Panc1 (cell line): ENCODE measurements at regions not wholly inside any gene's neighbourhood (a gene's known extent, or its start where the extent isn't known, plus 50 kb on each side); places are given as distances from the start of the nearest gene placed in this dataset.

ENCODE experiments used
- ATAC-seq: fragments of 200-7000 bp; cut with Tn5 transposase; 2 replicates; pipeline ENCODE4 v1.9.1; 2020; ENCODE audit warnings: mild to moderate bottlenecking, moderate library complexity
- BruUV-seq: library from RNA; stranded (reverse); fragments of 400-500 nt; replicated peaks from 2 replicates; lab custom pipeline; 2021; lab: Mats Ljungman, UMichigan
- CTCF ChIA-PET: fragments of 300-600 bp; sonication (Branson Sonifier 250); formaldehyde crosslinking; loops from one replicate; lab custom pipeline; 2022; ENCODE audit warnings: antibody characterized with exemption; lab: Charles Lee
- POLR2A ChIA-PET: fragments of 300-600 bp; sonication (Branson Sonifier 250); formaldehyde crosslinking; loops from one replicate; lab custom pipeline; 2022; ENCODE audit warnings: antibody characterized with exemption; lab: Charles Lee
- DNase-seq: peaks from one replicate; pipeline ENCODE4 v3.0.0-alpha.2; 2010; ENCODE audit warnings: low read depth, low spot score
- H3K27ac ChIP-seq: 2 replicates; pipeline ENCODE4 v1.5.1; 2011; ENCODE audit warnings: mild to moderate bottlenecking, low read length, inconsistent platforms
- H3K27me3 ChIP-seq: fragments of 200-500 bp; sonication (Bioruptor generic); 2 replicates; pipeline ENCODE4 v1.6.0; 2014; ENCODE audit warnings: low read length, inconsistent platforms; ENCODE audit not compliant: control insufficient read depth, insufficient read depth
- H3K36me3 ChIP-seq: fragments of 200-500 bp; sonication (Bioruptor generic); 2 replicates; pipeline ENCODE4 v1.5.1; 2014; ENCODE audit warnings: inconsistent platforms, mild to moderate bottlenecking, low read length, moderate library complexity; ENCODE audit not compliant: control insufficient read depth, insufficient read depth
- H3K4me1 ChIP-seq: 2 replicates; pipeline ENCODE4 v1.5.1; 2011; ENCODE audit warnings: inconsistent platforms, mild to moderate bottlenecking, low read length, moderate library complexity; ENCODE audit not compliant: control insufficient read depth, insufficient read depth
- H3K4me3 ChIP-seq, 2 experiments: 2 replicates each; pipeline ENCODE4 v1.5.1; 2011 to 2012; ENCODE audit warnings: low read depth in 2 of 2, low read length in 2 of 2, mild to moderate bottlenecking in 2 of 2, inconsistent platforms in 1 of 2, moderate library complexity in 1 of 2
- H3K9me3 ChIP-seq: fragments of 200-500 bp; sonication (Bioruptor generic); 2 replicates; pipeline ENCODE4 v1.5.1; 2014; ENCODE audit warnings: low read depth, mild to moderate bottlenecking, inconsistent platforms, low read length, moderate library complexity; ENCODE audit not compliant: control insufficient read depth, insufficient read depth
- CTCF ChIP-seq: fragments of 450-650 bp; IDR thresholded peaks from 2 replicates; pipeline ENCODE4 v1.5.1; 2017; ENCODE audit warnings: mild to moderate bottlenecking
- POLR2AphosphoS5 ChIP-seq: IDR thresholded peaks from 2 replicates; pipeline ENCODE4 v1.6.1; 2012; ENCODE audit warnings: mild to moderate bottlenecking, low read depth, low read length, moderate library complexity
- REST ChIP-seq, 2 experiments: IDR thresholded peaks; 2 replicates each; pipeline ENCODE4 v1.6.1; 2011 to 2012; ENCODE audit warnings: low read depth in 2 of 2, control low read depth in 1 of 2, low read length in 1 of 2, mild to moderate bottlenecking in 1 of 2, moderate library complexity in 1 of 2; ENCODE audit not compliant: insufficient read depth in 1 of 2
- SIN3A ChIP-seq: IDR thresholded peaks from 2 replicates; pipeline ENCODE4 v1.6.1; 2012; ENCODE audit warnings: low read depth, mild to moderate bottlenecking, low read length, moderate library complexity, borderline replicate concordance; ENCODE audit not compliant: insufficient read depth
- TCF7L2 ChIP-seq: IDR thresholded peaks from 2 replicates; pipeline ENCODE4 v1.6.1; 2011; ENCODE audit warnings: mild to moderate bottlenecking, low read depth, low read length, inconsistent platforms
- in situ Hi-C: cut with HindIII; loops from 2 replicates; pipeline ENCODE4 v1.10.0; 2016; ENCODE audit warnings: low sequenced_read_pairs, low pct_unique_long_range_greater_than_20kb
- intact Hi-C: fragments of 100-400 bp; cut with micrococcal nuclease; formaldehyde crosslinking; loops from one replicate; pipeline ENCODE4 v1.10.0; 2022; ENCODE audit not compliant: unreplicated experiment

- Histone ChIP-seq H3K4me3 (no peak overlapping the region), H3K27me3 (no peaks in the 10 kb centered on the region), H3K36me3 (no peaks in the 10 kb centered on the region), H3K4me1 (no peaks in the 10 kb centered on the region), H3K27ac (no peak overlapping the region), H3K9me3 (no peaks in the 10 kb centered on the region)
- in situ Hi-C loops = no loop called here
- TF ChIP-seq REST (IDR thresholded peaks at IDR 0.05; ENCODE audit: insufficient read depth in 1 of 2, low read depth in 2 of 2, low read length in 1 of 2) (no peak), POLR2AphosphoS5 (no peak), CTCF (no peak), TCF7L2 (no peak), SIN3A (no peak)
- POLR2A ChIA-PET = no interaction called here
- intact Hi-C loops = no loop called here
- ATAC-seq (no peak), DNase-seq (no peak)
- no TSS peak for BruUV-seq
- CTCF ChIA-PET = no interaction called here
Measured at GRCh38 chr2:194232600-194232999, 1424.4 kb upstream of the SLC39A10 start.

- H3K36me3 ChIP-seq = no peaks in the 10 kb centered on the region
- ATAC-seq (no peak), DNase-seq (no peak)
- no peak for TF ChIP-seq CTCF
- TF ChIP-seq TCF7L2 = no peak
- TF ChIP-seq POLR2AphosphoS5 = no peak
- TF ChIP-seq REST (IDR thresholded peaks at IDR 0.05; ENCODE audit: insufficient read depth in 1 of 2, low read depth in 2 of 2, low read length in 1 of 2) = no peak
- no peak overlapping the region for H3K27ac ChIP-seq
- in situ Hi-C loops = no loop called here
- CTCF ChIA-PET = no interaction called here
- intact Hi-C loops = no loop called here
- POLR2A ChIA-PET = no interaction called here
- no peaks in the 10 kb centered on the region for H3K9me3 ChIP-seq
- BruUV-seq = no TSS peak
- no peaks in the 10 kb centered on the region for H3K27me3 ChIP-seq
- H3K4me1 ChIP-seq = no peaks in the 10 kb centered on the region
- no peak overlapping the region for H3K4me3 ChIP-seq
Measured at GRCh38 chr2:194223218-194223617, 1433.8 kb upstream of the SLC39A10 start.
